Nephron progenitor cell (in vitro differentiated cells): ENCODE measurements at regions not wholly inside any gene's neighbourhood (a gene's known extent, or its start where the extent isn't known, plus 50 kb on each side); places are given as distances from the start of the nearest gene placed in this dataset.

ENCODE experiments used
- DNase-seq: peaks from one replicate; pipeline ENCODE4 v3.0.0; 2021
- H3K27ac Mint-ChIP-seq: 2 replicates; pipeline ENCODE4 v1.8.0; 2021; ENCODE audit warnings: mild to moderate bottlenecking, moderate library complexity, mixed read lengths
- H3K27me3 Mint-ChIP-seq: 2 replicates; pipeline ENCODE4 v1.8.0; 2021; ENCODE audit warnings: mild to moderate bottlenecking, low read depth, mixed read lengths; ENCODE audit not compliant: poor library complexity
- H3K36me3 Mint-ChIP-seq: 2 replicates; pipeline ENCODE4 v1.8.0; 2021; ENCODE audit warnings: low read depth, mixed read lengths
- H3K4me1 Mint-ChIP-seq: 2 replicates; pipeline ENCODE4 v1.8.0; 2021; ENCODE audit warnings: mixed read lengths
- H3K4me3 Mint-ChIP-seq: 2 replicates; pipeline ENCODE4 v1.8.0; 2021; ENCODE audit warnings: mild to moderate bottlenecking, moderate library complexity, mixed read lengths
- H3K9me3 Mint-ChIP-seq: 2 replicates; pipeline ENCODE4 v1.8.0; 2021; ENCODE audit warnings: mild to moderate bottlenecking, moderate library complexity, mixed read lengths
- TF ChIP-seq, protein P1 (sequence below): fragments of 200-600 bp; sonication (generic); IDR thresholded peaks from 2 replicates; pipeline ENCODE4 v1.5.0; 2021; ENCODE audit warnings: antibody characterized with exemption

GRCh38 chr18:28574175-28574574, 397.2 kb upstream of the CDH2 start:
- Mint-ChIP-seq H3K9me3 (no peaks in the 10 kb centered on the region), H3K36me3 (no peaks in the 10 kb centered on the region), H3K4me3 (no peak overlapping the region), H3K27ac (no peak overlapping the region), H3K27me3 (no peaks in the 10 kb centered on the region), H3K4me1 (no peaks in the 10 kb centered on the region)
- no peak for DNase-seq
- TF ChIP-seq, protein P1, sequence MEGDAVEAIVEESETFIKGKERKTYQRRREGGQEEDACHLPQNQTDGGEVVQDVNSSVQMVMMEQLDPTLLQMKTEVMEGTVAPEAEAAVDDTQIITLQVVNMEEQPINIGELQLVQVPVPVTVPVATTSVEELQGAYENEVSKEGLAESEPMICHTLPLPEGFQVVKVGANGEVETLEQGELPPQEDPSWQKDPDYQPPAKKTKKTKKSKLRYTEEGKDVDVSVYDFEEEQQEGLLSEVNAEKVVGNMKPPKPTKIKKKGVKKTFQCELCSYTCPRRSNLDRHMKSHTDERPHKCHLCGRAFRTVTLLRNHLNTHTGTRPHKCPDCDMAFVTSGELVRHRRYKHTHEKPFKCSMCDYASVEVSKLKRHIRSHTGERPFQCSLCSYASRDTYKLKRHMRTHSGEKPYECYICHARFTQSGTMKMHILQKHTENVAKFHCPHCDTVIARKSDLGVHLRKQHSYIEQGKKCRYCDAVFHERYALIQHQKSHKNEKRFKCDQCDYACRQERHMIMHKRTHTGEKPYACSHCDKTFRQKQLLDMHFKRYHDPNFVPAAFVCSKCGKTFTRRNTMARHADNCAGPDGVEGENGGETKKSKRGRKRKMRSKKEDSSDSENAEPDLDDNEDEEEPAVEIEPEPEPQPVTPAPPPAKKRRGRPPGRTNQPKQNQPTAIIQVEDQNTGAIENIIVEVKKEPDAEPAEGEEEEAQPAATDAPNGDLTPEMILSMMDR: no peak

GRCh38 chr18:28571929-28572328, 395.0 kb upstream of the CDH2 start:
- H3K4me3 Mint-ChIP-seq: no peak overlapping the region
- H3K9me3 Mint-ChIP-seq: no peaks in the 10 kb centered on the region
- TF ChIP-seq, protein P1: no peak
- no peaks in the 10 kb centered on the region for H3K27me3 Mint-ChIP-seq
- DNase-seq: no peak
- H3K4me1 Mint-ChIP-seq: no peaks in the 10 kb centered on the region
- H3K27ac Mint-ChIP-seq: no peak overlapping the region
- H3K36me3 Mint-ChIP-seq: no peaks in the 10 kb centered on the region

DNA sequence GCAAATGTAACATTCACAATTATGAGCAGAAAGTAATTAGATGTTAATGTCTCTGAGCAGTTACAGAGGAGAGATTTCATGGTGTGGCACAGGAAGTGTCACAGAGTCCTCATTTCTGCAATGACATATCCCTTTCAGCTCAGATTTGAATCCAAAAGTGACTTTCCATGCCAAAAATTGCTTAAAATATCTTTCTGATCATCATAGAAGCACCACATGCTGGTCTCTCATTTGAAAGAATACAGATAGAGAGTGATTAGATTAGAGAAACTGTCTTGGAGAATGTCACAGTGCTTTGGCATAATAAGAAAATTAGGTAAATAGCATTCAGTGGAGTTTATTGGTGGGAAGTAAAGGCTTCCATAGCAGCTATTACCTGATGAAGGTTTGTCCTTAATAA, 383.4 kb upstream of the CDH2 start:
- H3K27ac Mint-ChIP-seq: no peak overlapping the region
- TF ChIP-seq, protein P1: no peak
- H3K4me3 Mint-ChIP-seq: no peak overlapping the region
- H3K36me3 Mint-ChIP-seq: no peaks in the 10 kb centered on the region
- no peaks in the 10 kb centered on the region for H3K4me1 Mint-ChIP-seq
- peaks cover 5% of the 10 kb centered on the region for H3K9me3 Mint-ChIP-seq
- no peak for DNase-seq
- H3K27me3 Mint-ChIP-seq: no peaks in the 10 kb centered on the region

DNA sequence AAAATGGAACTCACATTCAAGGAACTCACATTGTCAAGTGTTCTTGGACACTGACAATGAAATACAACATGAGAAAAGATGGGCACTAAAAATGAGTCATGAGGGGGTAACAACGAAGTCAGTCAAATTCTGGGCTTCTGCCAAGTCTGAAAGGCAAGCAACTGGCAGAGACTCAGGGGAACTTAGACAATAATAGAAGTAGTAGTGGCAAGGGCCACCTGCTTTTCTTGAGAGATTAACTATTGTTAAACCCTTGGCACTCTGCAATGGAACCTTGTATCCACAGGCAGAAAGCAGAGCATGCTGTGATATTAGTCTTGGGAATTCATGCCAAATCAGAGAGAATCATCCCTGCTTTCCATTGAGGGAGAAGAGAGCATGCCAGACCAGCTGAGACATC, 382.6 kb upstream of the CDH2 start:
- H3K4me1 Mint-ChIP-seq: no peaks in the 10 kb centered on the region
- H3K27me3 Mint-ChIP-seq: no peaks in the 10 kb centered on the region
- no peak for DNase-seq
- peaks cover 5% of the 10 kb centered on the region for H3K9me3 Mint-ChIP-seq
- H3K27ac Mint-ChIP-seq: no peak overlapping the region
- H3K4me3 Mint-ChIP-seq: no peak overlapping the region
- TF ChIP-seq, protein P1: no peak
- H3K36me3 Mint-ChIP-seq: no peaks in the 10 kb centered on the region

GRCh38 chr18:28541934-28542333, 365.0 kb upstream of the CDH2 start:
- Mint-ChIP-seq H3K27ac (no peak overlapping the region), H3K36me3 (no peaks in the 10 kb centered on the region), H3K4me3 (no peak overlapping the region), H3K27me3 (peaks cover 3% of the 10 kb centered on the region), H3K4me1 (peaks cover 15% of the 10 kb centered on the region), H3K9me3 (no peaks in the 10 kb centered on the region)
- TF ChIP-seq, protein P1: no peak
- DNase-seq: no peak

DNA sequence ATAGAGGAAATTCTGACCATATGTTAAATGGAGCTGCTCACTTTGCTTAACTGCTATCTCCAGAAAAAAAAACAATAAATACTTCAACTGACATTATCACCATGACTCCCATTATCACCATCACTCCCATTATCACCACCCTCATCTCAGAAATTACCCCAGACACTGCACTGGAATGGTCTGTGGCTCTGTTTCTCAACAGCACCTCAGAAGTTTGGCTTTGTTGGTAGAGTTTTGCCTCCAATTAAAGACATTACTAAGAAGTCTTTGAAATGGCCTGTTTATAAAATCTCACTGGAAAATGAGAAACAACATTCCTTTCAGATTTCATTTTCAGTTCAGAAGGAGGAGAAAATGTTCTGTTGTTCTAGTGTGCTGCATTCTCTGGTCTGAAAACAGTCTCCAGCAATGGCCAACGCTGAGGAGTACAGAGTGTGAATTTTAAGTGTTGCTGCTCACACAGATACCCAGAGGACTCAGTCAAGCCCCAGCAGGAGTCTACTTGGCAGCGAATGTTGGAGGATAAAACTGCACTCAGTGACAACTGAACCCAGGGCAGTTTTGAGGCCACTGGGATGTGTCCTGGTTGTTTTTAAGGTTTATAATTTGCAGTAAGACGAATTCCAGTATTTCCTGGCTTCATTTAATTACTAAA, 364.5 kb upstream of the CDH2 start:
- H3K27ac Mint-ChIP-seq: no peak overlapping the region
- H3K27me3 Mint-ChIP-seq: peaks cover 3% of the 10 kb centered on the region
- no peaks in the 10 kb centered on the region for H3K36me3 Mint-ChIP-seq
- H3K4me3 Mint-ChIP-seq: no peak overlapping the region
- no peak for DNase-seq
- TF ChIP-seq, protein P1: no peak
- peaks cover 15% of the 10 kb centered on the region for H3K4me1 Mint-ChIP-seq
- no peaks in the 10 kb centered on the region for H3K9me3 Mint-ChIP-seq
